ENCODE measurements at regions not wholly inside any gene's neighbourhood (a gene's known extent, or its start where the extent isn't known, plus 50 kb on each side); places are given as distances from the start of the nearest gene placed in this dataset.

DNA sequence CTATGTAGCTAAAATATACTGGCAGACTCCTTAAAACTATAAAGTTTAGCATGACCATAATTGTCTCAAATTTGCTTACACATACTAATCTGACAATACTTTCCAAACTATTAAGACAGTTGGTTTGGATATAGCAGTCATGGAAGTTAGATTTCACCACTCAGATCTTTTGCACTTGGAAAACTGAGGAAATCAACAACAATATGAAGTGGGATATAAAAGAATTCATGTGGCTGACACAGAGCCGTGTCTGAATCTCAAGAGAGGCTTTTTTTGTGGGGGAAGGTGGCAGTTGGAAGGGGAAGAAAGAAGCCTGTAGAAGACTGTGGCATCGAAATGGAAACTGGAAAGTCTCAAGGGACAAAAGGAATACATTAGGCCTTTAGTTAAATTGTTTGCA, 166.6 kb upstream of the FLRT2 start:
- TF ChIP-seq, protein P1, sequence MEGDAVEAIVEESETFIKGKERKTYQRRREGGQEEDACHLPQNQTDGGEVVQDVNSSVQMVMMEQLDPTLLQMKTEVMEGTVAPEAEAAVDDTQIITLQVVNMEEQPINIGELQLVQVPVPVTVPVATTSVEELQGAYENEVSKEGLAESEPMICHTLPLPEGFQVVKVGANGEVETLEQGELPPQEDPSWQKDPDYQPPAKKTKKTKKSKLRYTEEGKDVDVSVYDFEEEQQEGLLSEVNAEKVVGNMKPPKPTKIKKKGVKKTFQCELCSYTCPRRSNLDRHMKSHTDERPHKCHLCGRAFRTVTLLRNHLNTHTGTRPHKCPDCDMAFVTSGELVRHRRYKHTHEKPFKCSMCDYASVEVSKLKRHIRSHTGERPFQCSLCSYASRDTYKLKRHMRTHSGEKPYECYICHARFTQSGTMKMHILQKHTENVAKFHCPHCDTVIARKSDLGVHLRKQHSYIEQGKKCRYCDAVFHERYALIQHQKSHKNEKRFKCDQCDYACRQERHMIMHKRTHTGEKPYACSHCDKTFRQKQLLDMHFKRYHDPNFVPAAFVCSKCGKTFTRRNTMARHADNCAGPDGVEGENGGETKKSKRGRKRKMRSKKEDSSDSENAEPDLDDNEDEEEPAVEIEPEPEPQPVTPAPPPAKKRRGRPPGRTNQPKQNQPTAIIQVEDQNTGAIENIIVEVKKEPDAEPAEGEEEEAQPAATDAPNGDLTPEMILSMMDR (IDR thresholded peaks at IDR 0.05): no peak
- no peak for TF ChIP-seq POLR2A (IDR thresholded peaks at IDR 0.05)
